ENCODE measurements at regions not wholly inside any gene's neighbourhood (a gene's known extent, or its start where the extent isn't known, plus 50 kb on each side); places are given as distances from the start of the nearest gene placed in this dataset.

DNA sequence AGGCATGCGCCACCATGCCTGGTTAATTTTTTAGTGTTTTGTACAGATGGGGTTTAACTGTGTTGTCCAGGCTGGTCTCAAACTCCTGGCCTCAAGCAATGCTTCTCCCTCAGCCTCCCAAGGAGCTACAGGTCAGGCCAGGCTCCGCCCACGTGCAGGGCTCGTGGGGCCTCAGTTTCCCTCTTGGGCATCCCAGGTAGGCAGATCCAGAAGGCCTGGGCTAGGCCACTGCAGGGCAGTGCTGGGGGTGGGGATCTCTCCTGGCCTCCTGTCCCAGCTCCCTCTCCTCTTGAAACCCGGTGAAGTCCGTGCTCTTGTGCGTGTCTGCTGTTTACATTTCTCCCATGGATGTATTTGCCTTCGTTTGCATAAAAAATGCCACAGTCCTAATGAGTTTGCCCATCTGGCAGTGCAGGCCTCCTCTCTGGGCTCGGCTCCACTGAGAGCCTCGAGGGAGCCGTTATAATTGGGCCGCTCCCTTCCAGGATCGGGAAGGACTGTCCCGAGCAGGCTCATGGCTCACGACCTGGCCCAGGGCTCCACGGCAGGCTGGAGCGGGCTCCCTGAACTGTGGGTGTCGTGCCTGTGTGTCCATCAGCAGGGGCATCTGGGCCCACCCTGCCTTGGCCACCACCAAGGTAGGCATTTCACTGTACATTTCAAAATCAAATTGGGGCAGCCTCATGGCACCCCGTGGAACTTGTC is 52.6 kb upstream of the RUFY1 start:
- DNase-seq (ENCODE audit: low read depth), result no peak

DNA sequence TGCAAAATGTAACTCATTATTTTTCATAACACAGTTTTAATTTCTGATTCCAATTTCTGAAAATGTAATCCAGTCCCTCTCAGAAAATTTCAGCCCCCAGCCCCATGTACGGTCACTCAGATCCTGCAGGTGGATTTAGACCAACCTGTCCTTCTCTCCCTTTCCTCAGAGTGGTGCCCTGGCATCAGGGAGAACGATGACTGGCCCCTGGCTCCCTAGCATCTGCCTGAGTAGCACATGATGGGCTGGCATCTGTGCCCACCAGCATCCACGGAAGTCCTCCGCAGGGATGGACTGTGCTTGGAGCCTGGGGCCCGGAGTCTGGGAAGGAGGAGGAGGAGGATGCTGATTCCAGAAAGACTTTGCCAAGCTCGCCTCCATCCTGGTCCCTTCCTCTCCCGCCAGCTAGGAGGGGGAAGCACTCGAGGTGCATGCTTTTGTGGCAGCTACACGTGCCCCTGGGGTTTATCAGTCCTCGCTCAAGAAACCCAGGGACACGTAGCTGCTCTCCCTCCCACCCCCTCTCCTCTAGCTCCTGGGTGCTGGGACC is 54.4 kb upstream of the RUFY1 start:
- DNase-seq (ENCODE audit: low read depth), result peak; percentile 22

- DNase-seq (ENCODE audit: low read depth), result no peak
Observed at GRCh38 chr5:179494774-179495526, 55.4 kb upstream of the RUFY1 start.

- DNase-seq (ENCODE audit: low read depth), result no peak
Observed at GRCh38 chr5:179488975-179489374, 61.4 kb upstream of the RUFY1 start.

DNA sequence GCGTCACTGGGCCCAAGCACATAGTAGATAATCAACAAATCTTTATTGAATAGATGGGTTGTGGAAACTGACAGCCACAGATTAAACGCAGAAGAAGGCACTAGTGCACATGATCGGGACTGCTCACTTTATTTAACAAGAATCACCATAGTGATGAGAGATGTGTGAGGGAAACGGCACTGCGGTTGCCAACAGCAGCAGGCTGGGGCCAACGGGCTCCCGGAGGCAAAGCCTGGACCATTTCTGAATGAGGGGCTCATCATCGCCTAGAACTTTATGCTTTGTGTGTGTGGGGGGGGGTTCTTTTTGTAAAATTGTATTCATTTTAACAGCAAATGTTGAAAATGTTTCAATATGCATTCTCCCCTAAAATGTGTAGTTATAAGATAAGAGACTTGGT is 61.9 kb upstream of the RUFY1 start:
- DNase-seq (ENCODE audit: low read depth), result no peak

DNA sequence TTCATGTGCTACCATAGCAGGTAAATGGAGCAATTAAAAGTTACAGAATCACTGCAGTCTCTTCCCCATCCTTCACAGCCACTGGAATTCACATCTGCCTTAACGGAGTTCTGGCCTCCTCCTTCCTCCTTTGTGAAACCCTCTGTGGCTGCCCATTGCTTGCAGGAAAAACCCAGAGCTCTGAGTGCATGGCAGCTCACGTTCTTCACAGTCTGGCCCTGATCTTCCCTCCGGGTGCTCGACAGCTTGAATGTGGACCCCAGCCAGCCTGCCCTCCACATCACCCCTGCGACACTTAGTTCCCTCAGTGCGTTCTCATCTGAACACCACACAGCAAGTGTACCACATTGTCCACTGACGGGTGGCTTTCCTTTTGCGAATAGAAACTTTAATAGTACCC is 63.2 kb upstream of the RUFY1 start:
- DNase-seq (ENCODE audit: low read depth), result no peak

- DNase-seq (ENCODE audit: low read depth), result peak; percentile 19
Observed at GRCh38 chr5:179486596-179487051, 63.7 kb upstream of the RUFY1 start.

- no peak for DNase-seq (ENCODE audit: low read depth)
Observed at GRCh38 chr5:179485845-179486575, 64.3 kb upstream of the RUFY1 start.

GRCh38 chr5:179484761-179485160 is 65.6 kb upstream of the RUFY1 start:
- no peak for DNase-seq (ENCODE audit: low read depth)

- DNase-seq (ENCODE audit: low read depth), result no peak
Observed at GRCh38 chr5:179484201-179484600, 66.2 kb upstream of the RUFY1 start.

- DNase-seq (ENCODE audit: low read depth), result no peak
Observed at GRCh38 chr5:179478624-179479023, 71.7 kb upstream of the RUFY1 start.

DNA sequence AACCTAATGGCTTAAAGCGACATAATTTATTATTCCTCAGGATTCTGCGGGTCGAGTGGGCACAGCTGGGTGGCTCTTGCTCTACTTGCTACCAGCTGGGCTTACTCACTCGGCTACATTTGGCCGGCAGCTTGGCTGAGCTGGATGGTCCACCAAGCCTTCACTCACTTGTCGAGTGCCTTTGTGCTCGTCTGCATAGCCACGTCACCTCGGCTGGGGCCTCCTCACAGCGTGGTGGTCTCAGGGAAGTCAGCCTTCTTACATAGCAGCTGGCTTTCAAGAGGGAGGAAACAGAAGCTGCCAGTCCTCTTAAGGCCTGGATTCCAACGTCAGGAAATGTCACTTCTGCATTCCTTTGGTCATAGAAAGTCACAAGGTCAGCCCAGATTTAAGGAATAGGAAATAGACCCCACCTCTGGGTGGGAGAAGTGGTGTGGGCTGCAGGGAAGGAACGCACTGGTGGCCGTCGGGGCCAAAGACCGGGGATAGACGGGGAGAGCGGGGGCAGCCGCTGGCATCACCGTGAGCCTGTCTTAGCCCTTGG is 75.1 kb upstream of the RUFY1 start:
- DNase-seq (ENCODE audit: low read depth), result no peak

GRCh38 chr5:179472641-179473040 is 77.7 kb upstream of the RUFY1 start:
- no peak for DNase-seq (ENCODE audit: low read depth)

GRCh38 chr5:179472174-179472573 is 78.2 kb upstream of the RUFY1 start:
- no peak for DNase-seq (ENCODE audit: low read depth)

DNA sequence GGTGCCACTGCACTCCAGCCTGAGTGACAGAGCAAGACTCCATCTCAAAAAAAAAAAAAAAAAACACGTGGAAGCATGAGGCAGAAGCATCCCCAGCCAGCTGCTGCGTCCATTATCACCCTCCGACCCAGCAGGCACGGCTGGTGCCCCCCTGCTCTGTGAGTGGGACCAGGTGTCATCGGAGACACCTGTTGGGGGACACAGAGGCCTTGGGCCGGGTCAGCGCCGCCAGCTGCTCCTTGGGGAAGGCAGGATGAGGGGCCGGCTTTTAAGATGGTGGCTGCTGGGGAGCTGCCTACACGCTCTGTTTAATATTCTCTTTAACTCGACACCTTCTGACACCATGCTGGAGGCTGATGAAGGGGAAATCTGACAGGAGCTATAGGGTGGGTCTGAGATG is 80.2 kb upstream of the RUFY1 start:
- no peak for DNase-seq (ENCODE audit: low read depth)

DNA sequence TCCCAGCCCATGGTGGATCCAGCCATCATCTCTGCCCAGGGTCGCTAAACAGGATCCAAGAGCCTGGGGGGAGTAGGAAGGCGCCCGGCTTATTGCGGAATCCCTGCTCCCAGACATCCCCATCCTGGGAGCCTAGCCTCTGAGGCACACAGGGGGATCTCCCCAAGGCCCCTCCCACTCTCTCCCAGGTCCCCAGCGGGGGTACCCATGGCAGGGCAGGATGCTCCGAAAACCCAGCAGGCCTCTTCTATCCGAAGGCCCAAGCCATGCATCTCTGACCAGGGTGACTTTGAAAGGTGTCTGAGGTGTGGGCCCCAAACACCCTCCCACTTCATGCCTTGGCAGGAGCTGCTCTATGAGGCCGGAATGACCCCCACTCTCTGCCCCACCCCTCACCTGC is 81.7 kb upstream of the RUFY1 start:
- no peak for DNase-seq (ENCODE audit: low read depth)

DNA sequence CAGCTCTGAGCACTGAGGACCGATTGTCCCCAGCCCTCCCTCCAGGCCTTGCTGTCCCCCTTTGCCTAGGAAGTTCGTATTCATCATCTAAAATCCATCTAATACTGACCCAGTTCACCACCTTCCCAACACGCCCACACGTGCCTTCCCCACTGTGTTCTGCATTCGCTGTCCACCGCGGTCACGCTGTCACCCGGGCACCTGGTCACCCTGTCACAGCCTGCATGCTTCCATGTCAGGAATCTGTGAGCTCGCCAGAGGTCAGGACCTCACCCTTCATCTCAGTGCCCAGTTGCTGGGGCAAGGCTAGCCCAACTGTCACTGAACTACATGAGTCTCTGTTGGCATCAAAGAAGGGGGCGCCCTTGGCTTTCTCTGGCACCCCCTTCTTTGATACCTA is 82.9 kb upstream of the RUFY1 start:
- DNase-seq (ENCODE audit: low read depth), result no peak

DNA sequence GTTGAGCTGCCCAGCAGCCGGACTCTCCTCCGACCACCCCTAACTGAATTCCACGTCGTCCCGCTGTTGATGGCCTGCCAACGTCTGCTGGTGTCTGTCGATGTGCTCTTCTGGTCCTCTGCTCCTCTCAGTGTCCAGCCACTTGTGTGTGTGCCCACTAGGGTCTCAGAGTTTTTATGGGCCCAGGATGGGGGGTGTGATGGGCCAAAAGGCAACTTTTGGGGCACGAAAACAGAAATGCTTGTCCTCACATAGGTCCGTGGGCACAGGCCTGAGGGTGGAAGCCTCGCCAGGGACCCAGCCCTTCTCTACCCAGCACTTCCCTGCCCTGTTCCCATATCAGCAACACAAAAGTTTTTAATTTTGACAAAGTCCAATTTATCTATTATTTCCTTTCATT is 85.7 kb upstream of the RUFY1 start:
- no peak for DNase-seq (ENCODE audit: low read depth)

DNA sequence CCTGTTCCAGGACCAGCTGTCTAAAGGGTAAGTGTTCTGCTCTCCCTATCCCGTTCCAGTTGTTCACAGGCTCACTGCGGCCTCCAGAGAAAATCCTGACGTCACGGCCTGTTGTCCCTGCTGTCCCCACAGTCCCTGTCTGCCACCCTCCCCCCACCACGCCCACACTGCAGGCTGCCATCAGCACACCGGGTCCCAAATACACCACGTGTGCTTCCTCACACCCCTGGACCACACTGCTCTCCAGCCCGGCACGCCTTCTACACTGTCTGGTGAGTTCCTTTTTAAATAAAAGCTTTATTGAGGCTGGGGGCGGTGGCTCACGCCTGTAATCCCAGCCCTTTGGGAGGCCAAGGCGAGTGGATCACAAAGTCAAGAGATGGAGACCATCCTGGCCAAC is 88.3 kb upstream of the RUFY1 start:
- DNase-seq (ENCODE audit: low read depth), result no peak

- no peak for DNase-seq (ENCODE audit: low read depth)
Observed at GRCh38 chr5:179461576-179461975, 88.8 kb upstream of the RUFY1 start.

DNA sequence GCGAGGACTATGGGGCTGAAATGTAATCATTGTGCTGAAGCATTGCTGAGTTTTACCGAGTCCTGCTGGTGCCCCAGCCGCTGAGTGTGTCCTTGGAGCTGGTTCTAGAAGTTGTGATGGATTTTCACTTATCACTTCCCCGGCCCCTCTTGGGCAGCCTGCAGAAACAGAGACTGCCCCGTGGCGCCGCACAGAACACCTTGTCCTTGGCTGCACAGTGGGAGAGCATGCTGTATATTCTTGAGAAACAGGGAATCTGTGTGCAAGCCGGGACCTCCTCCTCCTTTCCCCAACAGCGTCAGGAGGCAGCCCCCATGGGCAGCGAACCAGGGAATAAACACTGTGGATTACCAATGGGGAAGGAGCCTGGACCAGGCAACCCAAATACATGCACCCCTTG is 90.6 kb upstream of the RUFY1 start:
- no peak for DNase-seq (ENCODE audit: low read depth)

DNA sequence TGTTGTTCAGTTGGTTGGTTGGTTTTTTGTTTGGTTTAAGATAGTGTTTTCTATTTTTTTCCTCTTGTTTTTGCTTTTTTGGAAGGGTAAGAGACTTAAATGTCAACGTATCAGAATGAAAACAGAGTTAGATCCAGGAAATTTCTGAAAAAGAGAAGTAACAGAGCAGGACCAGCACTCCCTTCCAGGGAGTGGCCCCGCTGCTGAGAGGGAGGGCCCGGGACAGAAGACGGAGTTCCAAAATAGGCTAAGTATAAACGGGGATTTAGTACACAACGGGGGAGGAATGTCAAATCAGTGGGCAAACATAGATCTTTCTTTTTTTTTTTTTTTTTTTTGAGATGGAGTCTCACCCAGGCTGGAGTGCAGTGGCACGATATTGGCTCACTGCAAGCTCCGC is 92.7 kb upstream of the RUFY1 start:
- no peak for DNase-seq (ENCODE audit: low read depth)
